ENCODE measurements at regions not wholly inside any gene's neighbourhood (a gene's known extent, or its start where the extent isn't known, plus 50 kb on each side); places are given as distances from the start of the nearest gene placed in this dataset.

DNA sequence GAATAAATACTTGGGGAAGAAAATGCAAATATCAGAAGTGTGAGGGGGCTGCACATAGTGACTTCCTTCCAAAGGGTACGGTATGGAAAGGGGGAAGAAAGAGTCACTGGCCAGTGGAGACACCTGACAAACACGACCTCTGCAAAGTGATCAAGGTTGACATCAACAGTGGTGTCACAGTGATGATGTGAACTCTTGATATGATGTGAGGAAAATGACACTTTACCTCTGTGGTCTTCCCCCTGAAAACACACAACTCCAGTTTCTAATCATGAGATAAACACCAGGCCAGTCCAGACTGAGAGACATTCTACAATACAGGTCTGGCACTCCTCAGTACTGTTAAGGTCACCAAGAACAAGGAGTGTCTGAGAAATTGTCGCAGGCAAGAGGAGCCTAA lies 169.7 kb downstream of the BUB3 start:
- DNase-seq (ENCODE audit: low read depth, low spot score) (no peak), FAIRE-seq (no peak)
- Histone ChIP-seq H3K79me2 (ENCODE audit: control insufficient read depth, insufficient read depth, low read length) (no peaks in the 10 kb centered on the region), H3K4me1 (ENCODE audit: control insufficient read depth, extremely low read depth, insufficient read depth, low read length) (no peaks in the 10 kb centered on the region), H3K4me2 (ENCODE audit: control insufficient read depth, extremely low read depth, insufficient read depth, low read depth, low read length) (no peak overlapping the region), H3K9me3 (ENCODE audit: control insufficient read depth, low read depth, low read length) (no peaks in the 10 kb centered on the region), H3K9me1 (ENCODE audit: control insufficient read depth, extremely low read depth, insufficient read depth, low read length) (no peaks in the 10 kb centered on the region), H3K36me3 (ENCODE audit: control insufficient read depth in 2 of 2, extremely low read depth in 1 of 2, insufficient read depth in 2 of 2, low read length in 2 of 2) (no peaks in the 10 kb centered on the region), H3K27me3 (ENCODE audit: control insufficient read depth, extremely low read depth, insufficient read depth, low read length) (no peaks in the 10 kb centered on the region), H4K20me1 (ENCODE audit: control insufficient read depth, extremely low read depth, insufficient read depth, low read length) (no peaks in the 10 kb centered on the region), H3K27ac (ENCODE audit: control insufficient read depth, insufficient read depth, low read length) (no peak overlapping the region), H3K9ac (ENCODE audit: control insufficient read depth, extremely low read depth, insufficient read depth, low read length) (no peak overlapping the region), H3K4me3 (ENCODE audit: control insufficient read depth in 2 of 3, extremely low read depth in 1 of 3, insufficient read depth in 2 of 3, low read depth in 1 of 3, low read length in 3 of 3) (no peak overlapping the region), H2AFZ (ENCODE audit: control insufficient read depth, low read length) (no peak overlapping the region)
- TF ChIP-seq, protein P1, sequence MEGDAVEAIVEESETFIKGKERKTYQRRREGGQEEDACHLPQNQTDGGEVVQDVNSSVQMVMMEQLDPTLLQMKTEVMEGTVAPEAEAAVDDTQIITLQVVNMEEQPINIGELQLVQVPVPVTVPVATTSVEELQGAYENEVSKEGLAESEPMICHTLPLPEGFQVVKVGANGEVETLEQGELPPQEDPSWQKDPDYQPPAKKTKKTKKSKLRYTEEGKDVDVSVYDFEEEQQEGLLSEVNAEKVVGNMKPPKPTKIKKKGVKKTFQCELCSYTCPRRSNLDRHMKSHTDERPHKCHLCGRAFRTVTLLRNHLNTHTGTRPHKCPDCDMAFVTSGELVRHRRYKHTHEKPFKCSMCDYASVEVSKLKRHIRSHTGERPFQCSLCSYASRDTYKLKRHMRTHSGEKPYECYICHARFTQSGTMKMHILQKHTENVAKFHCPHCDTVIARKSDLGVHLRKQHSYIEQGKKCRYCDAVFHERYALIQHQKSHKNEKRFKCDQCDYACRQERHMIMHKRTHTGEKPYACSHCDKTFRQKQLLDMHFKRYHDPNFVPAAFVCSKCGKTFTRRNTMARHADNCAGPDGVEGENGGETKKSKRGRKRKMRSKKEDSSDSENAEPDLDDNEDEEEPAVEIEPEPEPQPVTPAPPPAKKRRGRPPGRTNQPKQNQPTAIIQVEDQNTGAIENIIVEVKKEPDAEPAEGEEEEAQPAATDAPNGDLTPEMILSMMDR (optimal IDR thresholded peaks at IDR 0.05 in 1 of 3, IDR thresholded peaks at IDR 0.05 in 1 of 3, conservative IDR thresholded peaks at IDR 0.05 in 1 of 3; ENCODE audit: extremely low read depth in 1 of 3, insufficient read depth in 2 of 3, low read length in 3 of 3), result no peak
- TF ChIP-seq EZH2 (IDR thresholded peaks at IDR 0.05; ENCODE audit: low read length), result no peak
- dilution Hi-C loops (cut with MboI; ENCODE audit: extremely low pct_ligation_motif_present, low sequenced_read_pairs), result no loop called here

DNA sequence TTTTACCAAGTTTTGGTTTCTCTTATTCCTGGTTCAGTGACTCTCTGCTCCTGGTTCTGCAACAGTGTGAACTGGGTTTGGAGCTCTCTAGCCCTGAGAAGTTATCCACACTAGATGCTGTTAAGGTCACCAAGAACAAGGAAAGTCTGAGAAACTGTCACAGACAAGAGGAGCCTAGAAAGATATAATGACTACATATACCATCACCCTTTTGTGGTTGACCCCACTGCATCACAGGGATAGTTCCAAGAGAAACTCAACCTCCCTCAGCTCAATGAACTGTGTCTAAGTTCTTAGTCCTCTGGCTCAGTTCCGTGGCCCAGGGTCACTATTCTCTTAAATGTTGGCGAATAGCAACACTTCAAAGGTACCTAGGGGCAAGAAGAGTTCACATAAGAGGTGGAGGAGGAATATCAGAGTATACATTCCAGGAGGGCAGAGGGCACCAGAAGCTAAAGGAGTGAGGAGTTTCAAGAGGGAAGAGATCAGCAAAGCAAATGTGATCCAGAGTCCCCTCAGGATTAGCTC lies 171.5 kb downstream of the BUB3 start:
- no peaks in the 10 kb centered on the region for H3K9me3 ChIP-seq (ENCODE audit: control insufficient read depth, low read depth, low read length)
- dilution Hi-C loops (cut with MboI; ENCODE audit: extremely low pct_ligation_motif_present, low sequenced_read_pairs), result no loop called here
- H2AFZ ChIP-seq (ENCODE audit: control insufficient read depth, low read length), result no peak overlapping the region
- no peak for FAIRE-seq
- H4K20me1 ChIP-seq (ENCODE audit: control insufficient read depth, extremely low read depth, insufficient read depth, low read length), result no peaks in the 10 kb centered on the region
- no peak overlapping the region for H3K4me3 ChIP-seq (ENCODE audit: control insufficient read depth in 2 of 3, extremely low read depth in 1 of 3, insufficient read depth in 2 of 3, low read depth in 1 of 3, low read length in 3 of 3)
- H3K9me1 ChIP-seq (ENCODE audit: control insufficient read depth, extremely low read depth, insufficient read depth, low read length), result no peaks in the 10 kb centered on the region
- no peaks in the 10 kb centered on the region for H3K27me3 ChIP-seq (ENCODE audit: control insufficient read depth, extremely low read depth, insufficient read depth, low read length)
- DNase-seq (ENCODE audit: low read depth, low spot score), result no peak
- no peaks in the 10 kb centered on the region for H3K36me3 ChIP-seq (ENCODE audit: control insufficient read depth in 2 of 2, extremely low read depth in 1 of 2, insufficient read depth in 2 of 2, low read length in 2 of 2)
- H3K79me2 ChIP-seq (ENCODE audit: control insufficient read depth, insufficient read depth, low read length), result no peaks in the 10 kb centered on the region
- no peak overlapping the region for H3K4me2 ChIP-seq (ENCODE audit: control insufficient read depth, extremely low read depth, insufficient read depth, low read depth, low read length)
- no peak overlapping the region for H3K27ac ChIP-seq (ENCODE audit: control insufficient read depth, insufficient read depth, low read length)
- TF ChIP-seq, protein P1 (optimal IDR thresholded peaks at IDR 0.05 in 1 of 3, IDR thresholded peaks at IDR 0.05 in 1 of 3, conservative IDR thresholded peaks at IDR 0.05 in 1 of 3; ENCODE audit: extremely low read depth in 1 of 3, insufficient read depth in 2 of 3, low read length in 3 of 3), result no peak
- TF ChIP-seq EZH2 (IDR thresholded peaks at IDR 0.05; ENCODE audit: low read length), result no peak
- no peak overlapping the region for H3K9ac ChIP-seq (ENCODE audit: control insufficient read depth, extremely low read depth, insufficient read depth, low read length)
- no peaks in the 10 kb centered on the region for H3K4me1 ChIP-seq (ENCODE audit: control insufficient read depth, extremely low read depth, insufficient read depth, low read length)
